ENCODE measurements at regions not wholly inside any gene's neighbourhood (a gene's known extent, or its start where the extent isn't known, plus 50 kb on each side); places are given as distances from the start of the nearest gene placed in this dataset.

DNA sequence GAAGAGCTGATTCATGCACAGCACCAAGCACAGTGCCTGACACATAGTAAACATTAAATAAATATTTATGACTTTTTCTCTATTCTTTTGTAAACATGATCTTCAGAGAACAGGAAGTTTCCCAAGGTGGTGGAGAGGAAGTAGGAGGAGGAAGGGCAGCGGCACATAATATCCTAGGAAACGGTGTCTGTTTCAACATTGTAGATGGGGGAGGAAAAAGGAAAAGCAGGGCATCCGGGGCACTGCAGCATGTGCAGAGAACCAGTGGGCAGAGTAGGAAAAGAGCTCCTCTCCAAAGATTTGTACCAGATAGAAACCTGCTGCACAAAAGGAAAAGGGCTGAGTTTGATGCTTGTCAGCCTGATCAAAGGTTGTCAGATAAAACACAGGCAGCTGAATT lies 421.7 kb upstream of the ZNF462 start:
- no peak for DNase-seq
- Histone ChIP-seq H3K4me1 (ENCODE audit: control insufficient read depth, insufficient read depth, low read depth, low read length) (no peaks in the 10 kb centered on the region), H4K91ac (ENCODE audit: low read length) (no peak overlapping the region), H4K8ac (ENCODE audit: low read length) (no peak overlapping the region), H3K4me3 (ENCODE audit: insufficient read depth in 1 of 2, low read depth in 1 of 2, low read length in 2 of 2) (no peak overlapping the region), H2BK5ac (ENCODE audit: low read depth, low read length, poor library complexity, severe bottlenecking) (no peak overlapping the region), H3K14ac (ENCODE audit: low read length in 2 of 2) (no peak overlapping the region), H3K27me3 (ENCODE audit: control insufficient read depth in 1 of 2, insufficient read depth in 1 of 2, low read length in 2 of 2) (no peaks in the 10 kb centered on the region), H3K23ac (ENCODE audit: low read length in 2 of 2) (no peak overlapping the region), H2BK15ac (ENCODE audit: low read depth, poor library complexity, severe bottlenecking) (no peak overlapping the region), H3K9me3 (ENCODE audit: control insufficient read depth, low read length) (no peaks in the 10 kb centered on the region), H3K27ac (ENCODE audit: low read length, poor library complexity, severe bottlenecking) (no peak overlapping the region), H3K18ac (ENCODE audit: low read depth in 1 of 2, low read length in 2 of 2) (no peak overlapping the region), H2AK5ac (ENCODE audit: low read length, severe bottlenecking) (no peak overlapping the region), H3K9ac (ENCODE audit: low read length) (no peak overlapping the region), H2BK12ac (ENCODE audit: low read length in 2 of 2) (no peak overlapping the region), H3K79me1 (replicated peaks; ENCODE audit: low read length, poor library complexity, severe bottlenecking) (no peaks in the 10 kb centered on the region), H3K36me3 (ENCODE audit: control insufficient read depth in 1 of 2, insufficient read depth in 2 of 2, low read depth in 1 of 2, low read length in 2 of 2) (no peaks in the 10 kb centered on the region), H3K4me2 (ENCODE audit: low read length, poor library complexity, severe bottlenecking) (no peak overlapping the region), H2AFZ (ENCODE audit: low read depth, low read length) (no peak overlapping the region), H3K4ac (ENCODE audit: low read depth in 1 of 2, low read length in 2 of 2) (no peak overlapping the region), H2BK120ac (ENCODE audit: low read depth, low read length) (no peak overlapping the region)
- WGBS = 65% methylated on average over 2 of the region's 3 CpGs

GRCh38 chr9:106443520-106443919 lies 419.4 kb upstream of the ZNF462 start:
- H3K27me3 ChIP-seq (ENCODE audit: control insufficient read depth in 1 of 2, insufficient read depth in 1 of 2, low read length in 2 of 2) = no peaks in the 10 kb centered on the region

DNA sequence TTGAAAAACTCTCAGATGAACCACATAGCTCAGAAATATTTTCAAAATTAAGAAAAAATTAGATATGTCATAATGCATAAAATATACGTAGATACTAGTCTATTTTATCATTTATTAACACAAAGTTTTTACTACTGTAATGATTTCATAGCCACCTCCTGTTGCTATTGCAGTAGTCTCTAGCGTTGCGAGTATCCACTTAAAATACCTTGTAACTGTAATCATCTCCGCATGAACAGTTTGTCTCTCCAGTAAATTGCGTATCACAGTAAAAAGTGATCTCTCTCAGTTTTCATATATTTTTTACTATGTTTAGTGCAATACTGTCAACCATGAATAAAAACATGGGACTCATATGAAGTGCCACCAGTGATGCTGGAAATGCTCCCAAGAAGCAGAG lies 417.9 kb upstream of the ZNF462 start:
- no peak for DNase-seq

More at GRCh38 chr9:106443520-106443919, 419.4 kb upstream of the ZNF462 start:
- no CpG with 5 or more reads among the region's 1 CpG for WGBS
- H2BK12ac ChIP-seq (ENCODE audit: low read length in 2 of 2) = no peak overlapping the region
- no peaks in the 10 kb centered on the region for H3K4me1 ChIP-seq (ENCODE audit: control insufficient read depth, insufficient read depth, low read depth, low read length)
- H2BK5ac ChIP-seq (ENCODE audit: low read depth, low read length, poor library complexity, severe bottlenecking) = no peak overlapping the region
- H2BK15ac ChIP-seq (ENCODE audit: low read depth, poor library complexity, severe bottlenecking) = no peak overlapping the region
- no peak overlapping the region for H3K4me2 ChIP-seq (ENCODE audit: low read length, poor library complexity, severe bottlenecking)
- no peak overlapping the region for H2AFZ ChIP-seq (ENCODE audit: low read depth, low read length)
- H3K9me3 ChIP-seq (ENCODE audit: control insufficient read depth, low read length) = no peaks in the 10 kb centered on the region
- no peaks in the 10 kb centered on the region for H3K79me1 ChIP-seq (replicated peaks; ENCODE audit: low read length, poor library complexity, severe bottlenecking)
- H3K4ac ChIP-seq (ENCODE audit: low read depth in 1 of 2, low read length in 2 of 2) = no peak overlapping the region
- DNase-seq = no peak
- H2AK5ac ChIP-seq (ENCODE audit: low read length, severe bottlenecking) = no peak overlapping the region
- no peak overlapping the region for H3K9ac ChIP-seq (ENCODE audit: low read length)
- H3K14ac ChIP-seq (ENCODE audit: low read length in 2 of 2) = no peak overlapping the region
- no peak overlapping the region for H4K91ac ChIP-seq (ENCODE audit: low read length)
- H3K18ac ChIP-seq (ENCODE audit: low read depth in 1 of 2, low read length in 2 of 2) = no peak overlapping the region
- no peak overlapping the region for H4K8ac ChIP-seq (ENCODE audit: low read length)
- H3K27ac ChIP-seq (ENCODE audit: low read length, poor library complexity, severe bottlenecking) = no peak overlapping the region
- H2BK120ac ChIP-seq (ENCODE audit: low read depth, low read length) = no peak overlapping the region
- no peaks in the 10 kb centered on the region for H3K36me3 ChIP-seq (ENCODE audit: control insufficient read depth in 1 of 2, insufficient read depth in 2 of 2, low read depth in 1 of 2, low read length in 2 of 2)
- H3K4me3 ChIP-seq (ENCODE audit: insufficient read depth in 1 of 2, low read depth in 1 of 2, low read length in 2 of 2) = no peak overlapping the region
- no peak overlapping the region for H3K23ac ChIP-seq (ENCODE audit: low read length in 2 of 2)

DNA sequence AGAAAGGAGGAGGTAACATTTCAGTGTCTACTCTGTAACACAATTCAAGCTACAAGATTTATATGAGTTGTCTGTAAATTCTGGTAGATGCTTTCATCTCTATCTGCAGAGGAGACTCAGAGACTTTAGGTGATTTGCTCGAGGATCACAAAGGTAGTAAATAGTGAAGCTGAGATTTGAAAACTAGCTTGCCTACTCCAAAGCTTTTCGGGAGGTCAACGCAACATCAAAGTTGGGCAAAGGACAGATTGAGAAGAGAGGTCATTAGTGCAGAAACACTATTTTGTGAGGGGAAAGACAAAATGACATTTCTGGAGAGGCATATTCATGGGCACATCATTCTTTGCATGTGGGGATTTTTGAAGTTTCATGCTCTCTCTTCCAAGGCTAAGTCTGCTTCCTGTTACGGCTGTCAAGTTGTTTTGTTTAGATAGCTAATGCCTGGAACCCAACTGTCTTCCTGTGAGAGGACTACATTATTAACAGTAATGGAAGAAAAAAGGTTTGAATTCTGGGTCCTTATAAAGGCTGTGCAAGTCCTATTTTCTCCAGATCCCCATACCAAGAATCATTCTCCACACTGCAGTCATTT lies 413.5 kb upstream of the ZNF462 start:
- H3K79me1 ChIP-seq (replicated peaks; ENCODE audit: low read length, poor library complexity, severe bottlenecking) = no peaks in the 10 kb centered on the region
- no peak overlapping the region for H3K18ac ChIP-seq (ENCODE audit: low read depth in 1 of 2, low read length in 2 of 2)
- no peaks in the 10 kb centered on the region for H3K9me3 ChIP-seq (ENCODE audit: control insufficient read depth, low read length)
- H2BK15ac ChIP-seq (ENCODE audit: low read depth, poor library complexity, severe bottlenecking) = no peak overlapping the region
- H2AFZ ChIP-seq (ENCODE audit: low read depth, low read length) = no peak overlapping the region
- no peaks in the 10 kb centered on the region for H3K36me3 ChIP-seq (ENCODE audit: control insufficient read depth in 1 of 2, insufficient read depth in 2 of 2, low read depth in 1 of 2, low read length in 2 of 2)
- no peak overlapping the region for H3K4me3 ChIP-seq (ENCODE audit: insufficient read depth in 1 of 2, low read depth in 1 of 2, low read length in 2 of 2)
- no peaks in the 10 kb centered on the region for H3K27me3 ChIP-seq (ENCODE audit: control insufficient read depth in 1 of 2, insufficient read depth in 1 of 2, low read length in 2 of 2)
- no peak overlapping the region for H3K14ac ChIP-seq (ENCODE audit: low read length in 2 of 2)
- H2BK120ac ChIP-seq (ENCODE audit: low read depth, low read length) = no peak overlapping the region
- H2BK12ac ChIP-seq (ENCODE audit: low read length in 2 of 2) = no peak overlapping the region
- H4K91ac ChIP-seq (ENCODE audit: low read length) = no peak overlapping the region
- H3K4me1 ChIP-seq (ENCODE audit: control insufficient read depth, insufficient read depth, low read depth, low read length) = no peaks in the 10 kb centered on the region
- no peak overlapping the region for H3K23ac ChIP-seq (ENCODE audit: low read length in 2 of 2)
- H3K4ac ChIP-seq (ENCODE audit: low read depth in 1 of 2, low read length in 2 of 2) = no peak overlapping the region
- H4K8ac ChIP-seq (ENCODE audit: low read length) = no peak overlapping the region
- DNase-seq = peak; percentile 50
- H2BK5ac ChIP-seq (ENCODE audit: low read depth, low read length, poor library complexity, severe bottlenecking) = no peak overlapping the region
- 40% methylated on average over 4 of the region's 4 CpGs for WGBS
- no peak overlapping the region for H3K27ac ChIP-seq (ENCODE audit: low read length, poor library complexity, severe bottlenecking)
- no peak overlapping the region for H2AK5ac ChIP-seq (ENCODE audit: low read length, severe bottlenecking)
- no peak overlapping the region for H3K9ac ChIP-seq (ENCODE audit: low read length)
- no peak overlapping the region for H3K4me2 ChIP-seq (ENCODE audit: low read length, poor library complexity, severe bottlenecking)

More for the DNA sequence above, 417.9 kb upstream of the ZNF462 start:
- no peak overlapping the region for H3K4me3 ChIP-seq (ENCODE audit: insufficient read depth in 1 of 2, low read depth in 1 of 2, low read length in 2 of 2)
- H2BK120ac ChIP-seq (ENCODE audit: low read depth, low read length) = no peak overlapping the region
- no peak overlapping the region for H3K9ac ChIP-seq (ENCODE audit: low read length)
- H3K4me2 ChIP-seq (ENCODE audit: low read length, poor library complexity, severe bottlenecking) = no peak overlapping the region
- H2BK15ac ChIP-seq (ENCODE audit: low read depth, poor library complexity, severe bottlenecking) = no peak overlapping the region
- 88% methylated on average over 3 of the region's 5 CpGs for whole genome bisulfite sequencing
- no peak overlapping the region for H4K8ac ChIP-seq (ENCODE audit: low read length)
- no peak overlapping the region for H3K4ac ChIP-seq (ENCODE audit: low read depth in 1 of 2, low read length in 2 of 2)
- no peaks in the 10 kb centered on the region for H3K4me1 ChIP-seq (ENCODE audit: control insufficient read depth, insufficient read depth, low read depth, low read length)
- no peak overlapping the region for H2BK12ac ChIP-seq (ENCODE audit: low read length in 2 of 2)
- H3K79me1 ChIP-seq (replicated peaks; ENCODE audit: low read length, poor library complexity, severe bottlenecking) = no peaks in the 10 kb centered on the region
- no peak overlapping the region for H2BK5ac ChIP-seq (ENCODE audit: low read depth, low read length, poor library complexity, severe bottlenecking)
- H3K36me3 ChIP-seq (ENCODE audit: control insufficient read depth in 1 of 2, insufficient read depth in 2 of 2, low read depth in 1 of 2, low read length in 2 of 2) = no peaks in the 10 kb centered on the region
- H3K9me3 ChIP-seq (ENCODE audit: control insufficient read depth, low read length) = no peaks in the 10 kb centered on the region
- no peak overlapping the region for H3K23ac ChIP-seq (ENCODE audit: low read length in 2 of 2)
- H3K14ac ChIP-seq (ENCODE audit: low read length in 2 of 2) = no peak overlapping the region
- H3K27ac ChIP-seq (ENCODE audit: low read length, poor library complexity, severe bottlenecking) = no peak overlapping the region
- H4K91ac ChIP-seq (ENCODE audit: low read length) = no peak overlapping the region
- no peak overlapping the region for H2AK5ac ChIP-seq (ENCODE audit: low read length, severe bottlenecking)
- H3K18ac ChIP-seq (ENCODE audit: low read depth in 1 of 2, low read length in 2 of 2) = no peak overlapping the region
- H2AFZ ChIP-seq (ENCODE audit: low read depth, low read length) = no peak overlapping the region
- H3K27me3 ChIP-seq (ENCODE audit: control insufficient read depth in 1 of 2, insufficient read depth in 1 of 2, low read length in 2 of 2) = no peaks in the 10 kb centered on the region

All from mesenchymal stem cell (in vitro differentiated cells and primary cell).